GM12864 (cell line): ENCODE measurements at regions not wholly inside any gene's neighbourhood (a gene's known extent, or its start where the extent isn't known, plus 50 kb on each side); places are given as distances from the start of the nearest gene placed in this dataset.

Experiments
- DNase-seq: peaks from one replicate; pipeline ENCODE4 v3.0.0-alpha.2; 2011; ENCODE audit warnings: low read depth
- H3K4me3 ChIP-seq: 2 replicates; pipeline ENCODE4 v1.5.1; 2011; ENCODE audit warnings: mild to moderate bottlenecking, low read depth, low read length, control low read depth
- CTCF ChIP-seq: IDR thresholded peaks from 2 replicates; pipeline ENCODE4 v1.5.1; 2011; ENCODE audit warnings: low read depth, mild to moderate bottlenecking, moderate library complexity, low read length, control low read depth, inconsistent platforms; ENCODE audit errors: missing control alignments

- no peak for DNase-seq
- no peak overlapping the region for H3K4me3 ChIP-seq
- no peak for TF ChIP-seq CTCF
Observed at GRCh38 chr2:65678779-65679391, 246.5 kb upstream of the SPRED2 start.

- TF ChIP-seq CTCF: no peak
- no peak for DNase-seq
- no peak overlapping the region for H3K4me3 ChIP-seq
Observed at GRCh38 chr2:65675350-65675749, 243.0 kb upstream of the SPRED2 start.

- no peak for DNase-seq
- TF ChIP-seq CTCF: peak; percentile 17
Observed at GRCh38 chr2:65671670-65672242, 239.4 kb upstream of the SPRED2 start.

GRCh38 chr2:65669574-65669973, 237.2 kb upstream of the SPRED2 start:
- H3K4me3 ChIP-seq: no peak overlapping the region
- no peak for TF ChIP-seq CTCF
- DNase-seq: no peak

More at GRCh38 chr2:65671670-65672242, 239.4 kb upstream of the SPRED2 start:
- H3K4me3 ChIP-seq: no peak overlapping the region

- DNase-seq: no peak
- no peak for TF ChIP-seq CTCF
- no peak overlapping the region for H3K4me3 ChIP-seq
Observed at GRCh38 chr2:65668744-65669143, 236.3 kb upstream of the SPRED2 start.

- no peak for TF ChIP-seq CTCF
- H3K4me3 ChIP-seq: no peak overlapping the region
- DNase-seq: peak; percentile 61
Observed at GRCh38 chr2:65666156-65666725, 233.8 kb upstream of the SPRED2 start.

- no peak for DNase-seq
- no peak for TF ChIP-seq CTCF
- H3K4me3 ChIP-seq: no peak overlapping the region
Observed at GRCh38 chr2:65664931-65665330, 232.5 kb upstream of the SPRED2 start.
